ENCODE measurements at regions not wholly inside any gene's neighbourhood (a gene's known extent, or its start where the extent isn't known, plus 50 kb on each side); places are given as distances from the start of the nearest gene placed in this dataset.

DNA sequence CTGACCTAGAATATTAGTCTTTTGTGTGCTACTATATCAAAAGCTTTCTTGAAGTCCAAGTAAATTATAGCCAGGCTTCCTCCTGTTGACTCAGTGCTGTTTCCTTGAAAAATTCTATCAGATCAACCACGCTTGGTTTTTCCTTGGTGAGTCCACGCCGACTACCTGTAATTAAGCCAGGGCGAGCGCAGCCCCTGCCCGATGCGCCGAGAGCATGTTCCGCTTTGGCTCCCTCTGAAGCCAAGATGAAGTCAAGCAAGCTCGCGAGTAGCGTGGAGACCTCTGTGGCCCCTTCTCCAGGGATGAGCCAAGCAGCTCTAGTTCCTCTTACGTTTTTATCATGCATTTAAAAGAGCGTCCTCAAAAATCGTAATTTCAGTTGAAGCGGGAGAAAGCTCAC is 641.2 kb downstream of the CDH26 start:
- no peak for DNase-seq

DNA sequence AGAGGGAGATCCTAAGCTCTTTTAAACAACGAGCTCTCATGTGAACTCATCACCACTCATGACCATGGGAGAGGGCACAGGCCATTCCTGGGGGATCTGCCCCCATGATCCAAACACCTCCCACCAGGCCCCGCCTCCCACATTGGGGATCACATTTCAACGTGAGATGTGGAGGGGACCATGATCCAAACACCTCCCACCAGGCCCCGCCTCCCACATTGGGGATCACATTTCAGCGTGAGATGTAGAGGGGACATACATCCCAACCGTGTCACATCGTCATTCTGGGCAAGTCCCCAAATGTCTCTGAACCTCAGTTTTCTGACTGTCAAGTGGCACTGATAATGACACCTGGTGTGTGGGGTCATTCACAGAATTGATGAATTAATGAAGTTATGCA is 641.8 kb downstream of the CDH26 start:
- no peak for DNase-seq

DNA sequence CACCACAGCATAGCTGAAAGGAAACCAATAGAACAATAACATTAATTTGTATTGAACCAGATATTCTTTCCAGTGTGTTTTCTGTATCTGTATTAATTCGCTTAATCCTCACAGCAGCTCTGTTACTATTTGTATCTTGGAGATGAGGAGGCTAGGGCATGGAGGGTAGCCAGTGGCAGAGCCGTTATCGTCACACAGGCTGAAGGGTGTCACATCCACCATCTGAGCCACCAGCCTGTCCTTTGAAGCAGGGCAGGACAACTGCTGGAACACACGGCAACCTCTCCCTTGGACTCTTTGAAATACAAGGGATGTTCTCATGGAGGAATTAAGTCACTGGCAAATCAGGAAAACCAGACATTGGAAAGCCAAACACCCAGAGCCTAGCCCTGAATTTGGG is 628.0 kb upstream of the CDH4 start:
- DNase-seq: no peak

DNA sequence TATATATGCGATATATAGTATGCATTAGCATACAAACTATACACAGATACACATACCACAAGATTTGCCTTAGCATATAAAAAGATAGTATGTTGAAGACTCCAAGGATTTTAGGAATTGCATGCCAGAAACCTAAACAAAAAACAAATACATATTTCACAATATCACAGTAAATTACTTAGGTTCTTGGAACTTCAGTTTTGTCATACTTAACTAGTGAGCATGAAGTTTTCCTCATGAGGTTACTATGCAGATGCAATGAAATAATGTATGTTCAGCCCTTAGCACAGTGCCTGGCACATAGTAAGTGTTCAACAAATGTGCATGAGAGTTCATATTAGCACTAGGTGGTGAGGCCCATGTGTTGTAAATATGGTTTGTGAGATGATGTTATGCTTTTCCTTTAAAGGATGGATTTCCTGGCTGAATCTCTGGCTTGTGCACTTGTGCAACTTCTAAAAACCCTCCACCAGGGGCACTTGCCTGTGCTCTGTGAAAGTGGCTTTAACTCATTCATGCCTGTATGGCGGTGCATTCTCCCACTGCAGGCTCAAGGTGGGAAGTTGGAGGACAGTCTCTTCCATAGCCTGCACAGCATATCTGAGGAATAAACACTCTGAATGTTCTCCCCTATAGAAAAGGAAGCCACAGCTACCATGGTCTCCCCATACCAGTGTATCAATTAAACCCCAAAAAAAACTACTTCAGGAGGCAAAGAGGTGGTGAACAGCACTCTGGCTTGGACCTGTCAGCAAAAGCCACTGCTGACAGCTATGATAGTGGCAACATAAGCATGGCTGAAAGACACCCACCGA is 624.1 kb upstream of the CDH4 start:
- DNase-seq: no peak

DNA sequence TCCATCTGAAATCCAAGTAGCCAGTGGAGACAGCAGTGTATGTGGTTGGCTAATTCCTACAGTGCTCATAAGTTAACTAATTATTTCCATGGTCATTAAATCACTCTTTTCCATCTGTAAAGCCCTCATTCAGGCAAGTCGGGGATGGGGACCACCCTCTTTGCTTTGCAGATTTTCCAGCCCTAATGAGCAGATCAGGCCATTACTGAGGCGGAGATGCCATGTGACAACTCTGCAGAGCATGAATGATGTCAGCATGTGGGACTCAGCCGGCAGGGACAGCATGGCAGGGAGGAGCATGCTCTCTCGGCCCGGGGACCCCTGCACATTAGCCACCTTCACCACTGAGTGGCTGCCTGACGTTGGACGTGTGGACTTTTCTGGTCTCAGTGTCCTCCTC is 623.3 kb upstream of the CDH4 start:
- DNase-seq: no peak

DNA sequence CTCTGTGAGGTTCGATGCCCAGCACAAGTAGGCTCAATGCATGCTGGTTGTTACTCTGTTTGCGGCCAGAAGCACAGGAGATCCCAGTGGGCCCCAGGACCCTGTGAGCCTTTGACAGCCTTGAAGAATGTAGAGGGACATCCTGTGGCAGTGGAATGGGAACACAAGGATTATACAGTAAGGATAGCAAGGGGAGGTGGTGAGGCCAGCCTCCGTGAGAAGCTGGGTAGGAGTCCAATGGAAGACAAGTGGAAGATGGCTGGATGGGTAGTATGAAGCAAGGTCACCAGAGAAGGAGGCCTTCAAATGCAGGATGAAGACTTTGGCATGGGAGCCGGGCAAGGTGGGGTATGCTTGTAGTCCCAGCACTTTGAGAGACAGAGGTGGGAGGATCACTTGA is 622.9 kb upstream of the CDH4 start:
- no peak for DNase-seq

DNA sequence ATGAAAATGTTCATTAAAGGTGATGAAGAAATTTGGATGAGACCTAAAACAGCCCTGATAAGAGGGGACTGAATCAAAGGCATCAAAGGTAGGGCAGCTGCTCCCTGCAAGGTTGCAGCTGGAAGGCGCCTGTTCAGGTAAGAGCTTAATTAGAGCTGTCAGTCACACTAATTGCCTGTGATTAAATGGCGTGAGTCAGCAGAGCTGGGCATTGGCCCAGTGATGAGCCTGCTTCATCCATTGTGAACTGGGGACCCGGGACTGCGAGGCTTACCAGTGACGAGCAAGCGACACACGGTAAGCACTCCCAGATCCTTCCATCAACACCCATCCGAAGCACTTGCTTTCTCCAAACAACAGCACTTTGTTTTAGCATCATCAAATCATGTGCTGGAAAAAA is 621.5 kb upstream of the CDH4 start:
- no peak for DNase-seq

DNA sequence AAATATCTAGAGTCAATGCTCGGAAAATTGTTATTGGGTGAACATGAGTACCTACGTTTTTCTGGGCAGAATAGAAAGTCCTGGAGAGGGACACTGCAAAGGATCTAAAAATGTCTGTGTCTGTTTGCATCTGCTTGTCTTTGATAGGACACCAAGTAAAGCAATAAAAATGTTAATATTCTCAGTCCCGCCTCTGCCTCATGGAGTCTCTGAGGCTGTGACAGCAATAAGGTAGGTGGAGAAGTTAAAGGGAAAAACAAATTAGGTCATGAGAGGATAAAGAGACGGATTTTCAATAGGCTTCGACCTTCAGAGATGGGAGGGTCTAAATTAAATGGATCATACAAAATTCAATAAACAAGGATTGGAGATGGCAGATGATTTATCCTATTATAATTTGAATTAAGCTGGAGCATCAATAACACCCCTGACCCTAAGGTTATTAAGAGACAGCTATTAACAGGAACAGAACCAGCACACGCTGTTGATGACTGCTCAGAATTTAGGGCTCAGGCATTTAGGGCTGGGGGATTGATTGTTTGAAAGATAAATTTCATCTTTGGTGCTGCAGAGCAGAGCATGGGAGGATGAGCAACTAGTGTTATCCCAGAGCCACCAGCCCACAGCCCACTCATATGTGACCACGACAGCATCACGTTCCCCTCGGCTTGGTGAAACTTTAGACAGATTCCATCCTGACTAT is 620.3 kb upstream of the CDH4 start:
- DNase-seq: no peak

DNA sequence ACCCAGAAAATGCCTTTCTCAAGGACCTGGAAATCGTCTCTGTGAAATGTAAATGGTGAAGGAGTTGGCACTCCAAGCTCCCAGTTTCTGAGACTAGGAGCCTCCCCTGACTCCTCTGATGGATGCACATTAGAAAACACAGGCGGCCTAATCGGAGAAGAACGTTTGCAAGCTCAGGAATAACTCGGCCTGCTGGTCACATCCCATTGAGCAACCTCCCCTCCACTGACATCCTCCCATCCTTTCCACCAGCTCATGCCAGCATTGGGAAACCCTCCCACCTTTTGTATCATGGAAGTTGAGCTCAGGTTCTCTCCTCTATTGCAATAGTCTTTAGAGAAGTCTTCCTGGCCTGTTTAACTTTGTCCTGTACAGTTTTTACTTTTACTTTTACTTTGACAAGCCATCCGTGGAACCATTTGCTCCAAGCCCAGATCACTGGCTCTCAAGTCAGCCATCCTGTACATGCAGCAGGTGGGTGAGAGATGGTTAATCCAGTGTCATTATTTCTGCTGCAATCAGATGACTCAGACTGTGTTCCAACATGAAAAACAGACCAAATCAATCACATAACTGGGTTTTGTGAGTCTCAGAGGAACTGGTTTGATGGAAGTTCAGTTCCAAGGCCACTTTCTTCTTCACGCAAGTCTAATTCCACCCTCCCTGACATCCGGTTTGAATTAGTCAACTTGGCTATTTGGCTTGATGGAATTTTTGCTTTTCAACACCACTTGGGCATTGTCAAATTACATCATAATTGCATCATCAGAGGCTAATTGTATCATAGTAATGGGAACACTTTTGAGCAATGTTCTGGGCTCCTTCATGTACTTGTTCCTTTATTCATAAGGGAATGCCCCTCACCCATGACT is 619.4 kb upstream of the CDH4 start:
- no peak for DNase-seq

DNA sequence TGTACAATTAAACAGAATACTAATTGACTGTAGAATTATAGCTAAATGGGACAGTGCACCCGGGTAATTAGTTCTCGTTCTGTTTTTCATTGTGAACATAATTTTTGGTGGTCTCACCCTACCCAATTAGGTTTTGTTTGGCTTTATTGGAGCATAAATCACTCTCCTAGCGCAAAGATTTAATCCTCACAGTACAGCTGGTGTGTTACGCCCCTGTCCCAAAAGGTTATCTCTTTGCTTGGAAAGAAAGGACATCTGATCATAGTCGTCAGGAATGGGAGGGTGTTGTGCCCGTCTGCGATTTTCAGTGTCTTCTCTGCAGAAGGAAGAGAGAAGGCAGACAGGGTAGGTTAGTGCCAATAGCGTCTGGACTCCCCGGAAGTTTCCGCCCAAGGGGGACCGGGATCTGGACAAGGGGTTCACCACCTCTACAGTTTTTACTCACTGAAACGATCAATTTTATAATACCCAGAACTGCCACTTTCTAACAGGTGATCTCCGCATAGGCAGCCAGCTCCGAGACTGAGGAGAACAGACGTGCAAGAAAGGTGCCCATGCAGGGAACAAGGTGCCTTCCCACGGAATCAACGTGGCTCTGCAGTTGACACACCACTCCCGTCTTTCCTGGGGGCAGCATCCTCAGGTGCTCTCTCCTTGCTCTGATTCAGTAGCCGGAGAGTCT is 617.4 kb upstream of the CDH4 start:
- no peak for DNase-seq

DNA sequence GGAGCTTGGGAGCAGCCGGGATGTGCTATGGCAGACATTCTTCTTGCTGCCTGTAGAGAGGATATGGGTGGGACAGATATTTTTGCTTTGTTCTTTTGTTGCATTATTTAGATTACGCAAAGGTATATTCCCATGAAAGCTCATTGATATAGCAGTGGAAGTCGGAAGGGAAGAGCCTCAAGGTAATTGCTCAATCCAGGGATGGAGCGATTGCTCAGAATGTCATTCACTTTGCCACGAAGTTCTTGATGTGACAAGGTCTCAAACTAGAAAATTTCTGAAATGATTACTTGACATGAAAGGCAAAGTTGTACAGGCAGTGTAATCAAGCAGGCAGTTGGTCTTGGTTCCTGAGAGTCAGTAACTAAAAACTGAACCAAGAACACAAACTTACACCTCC is 615.6 kb upstream of the CDH4 start:
- no peak for DNase-seq

DNA sequence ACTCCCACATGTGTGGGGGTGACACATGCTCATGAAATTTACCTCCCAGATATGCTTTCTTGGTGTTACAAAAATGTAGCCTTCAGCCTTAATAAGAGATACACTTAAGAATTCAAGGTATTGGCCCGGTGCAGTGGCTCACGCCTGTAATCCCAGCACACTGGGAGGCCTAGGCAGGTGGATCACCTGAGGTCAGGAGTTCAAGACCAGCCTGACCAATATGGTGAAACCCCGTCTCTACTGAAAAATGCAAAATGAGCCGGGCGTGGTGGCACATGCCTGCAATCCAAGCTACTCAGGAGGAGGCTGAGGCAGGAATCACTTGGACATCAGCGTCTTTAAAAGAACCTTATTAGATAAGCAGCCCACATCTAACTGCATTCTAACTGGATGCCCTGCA is 614.3 kb upstream of the CDH4 start:
- no peak for DNase-seq

DNA sequence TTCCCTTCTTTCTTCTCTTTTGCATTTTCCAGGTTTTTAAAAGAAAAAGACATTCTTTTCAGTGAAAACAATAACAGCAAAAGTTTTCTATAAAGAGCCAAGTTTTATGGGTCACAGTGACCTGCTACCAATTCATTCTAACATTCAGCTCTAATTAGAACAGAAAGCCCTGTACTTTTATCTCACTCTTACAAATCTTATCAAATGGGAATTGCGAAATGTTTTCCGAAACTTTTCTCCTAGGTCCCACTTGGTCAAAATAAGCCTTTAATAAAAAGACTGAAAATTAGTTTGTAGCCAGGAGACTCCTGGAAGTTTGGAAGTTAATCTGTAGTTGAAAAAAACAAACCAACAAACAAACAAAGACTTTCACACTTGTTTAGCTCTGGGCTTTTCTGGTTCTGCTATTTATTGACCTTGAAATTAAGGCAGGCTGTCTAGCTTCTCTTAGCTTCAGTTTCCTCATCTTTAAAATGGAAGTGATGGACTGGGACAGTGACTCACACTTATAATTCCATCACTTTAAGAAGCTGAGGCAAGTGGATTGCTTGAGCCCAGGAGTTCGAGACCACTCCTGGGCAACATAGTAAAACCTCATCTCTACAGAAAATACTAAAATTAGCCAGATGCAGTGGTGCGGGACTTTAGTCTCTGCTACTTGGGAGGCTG is 613.5 kb upstream of the CDH4 start:
- DNase-seq: no peak

DNA sequence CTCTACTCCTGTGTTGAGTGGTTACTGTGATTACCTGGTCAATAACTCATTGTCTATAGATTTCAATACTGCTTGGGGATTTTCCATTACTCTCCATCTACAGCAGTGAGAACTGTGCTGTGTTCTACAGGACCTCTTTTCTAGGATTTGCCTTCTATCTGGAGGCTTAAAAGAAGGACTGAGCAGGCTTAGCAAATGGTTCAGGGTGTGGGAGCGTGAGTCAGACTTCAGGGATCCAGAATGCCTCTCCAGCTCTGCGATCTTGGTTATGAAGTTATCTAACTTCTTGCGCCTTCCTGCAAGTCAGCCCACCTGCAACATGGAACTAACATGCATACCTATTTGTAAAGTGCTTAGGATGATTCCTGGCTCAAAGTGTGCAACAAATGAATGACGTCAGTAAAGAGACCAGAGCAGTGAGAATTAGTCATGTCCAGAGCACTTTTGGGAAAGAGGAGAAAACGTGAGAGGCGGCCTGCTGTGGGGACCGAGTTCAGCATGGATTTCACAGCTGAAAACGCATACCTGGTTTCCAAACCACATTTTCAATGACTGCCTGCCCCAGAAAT is 610.1 kb upstream of the CDH4 start:
- DNase-seq: no peak

DNA sequence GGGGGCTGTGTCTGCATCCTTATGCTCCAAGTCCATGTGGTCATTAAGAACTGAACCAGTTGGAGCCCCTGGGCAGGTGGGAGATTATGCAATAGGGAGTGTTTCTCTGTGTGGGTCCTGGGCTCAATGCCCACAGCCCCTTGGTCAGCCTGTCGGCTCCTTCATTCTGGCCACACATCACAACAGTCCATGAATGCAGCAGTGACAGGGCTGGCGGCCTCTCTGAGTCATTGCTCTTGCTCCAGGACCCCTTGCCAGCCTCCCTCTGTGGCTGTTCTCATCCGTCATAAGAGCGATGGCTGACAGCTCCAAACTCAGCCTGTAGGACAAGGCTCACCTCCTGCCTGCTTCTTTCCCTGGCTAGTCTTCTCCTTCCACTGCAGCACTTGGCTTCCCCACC is 609.5 kb upstream of the CDH4 start:
- DNase-seq: no peak

DNA sequence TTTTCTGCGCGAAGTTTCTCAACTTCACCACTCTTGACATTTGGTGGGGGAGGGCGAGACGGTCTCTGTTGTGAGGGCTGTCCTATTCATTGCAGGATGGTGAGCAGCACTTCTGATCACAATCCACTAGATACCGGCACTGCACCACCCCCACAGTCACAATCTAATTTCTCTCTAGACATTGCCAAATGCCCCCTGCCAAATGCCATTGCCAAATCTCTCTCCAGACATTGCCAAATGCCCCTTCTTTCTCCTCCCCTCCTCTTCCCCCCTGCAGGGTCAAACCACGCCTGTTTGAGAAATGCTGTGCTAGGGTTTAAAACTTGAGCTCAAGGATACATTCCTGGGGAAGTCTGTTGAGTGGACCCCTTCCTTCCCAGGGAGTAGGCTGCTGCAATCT is 603.5 kb upstream of the CDH4 start:
- DNase-seq: no peak

DNA sequence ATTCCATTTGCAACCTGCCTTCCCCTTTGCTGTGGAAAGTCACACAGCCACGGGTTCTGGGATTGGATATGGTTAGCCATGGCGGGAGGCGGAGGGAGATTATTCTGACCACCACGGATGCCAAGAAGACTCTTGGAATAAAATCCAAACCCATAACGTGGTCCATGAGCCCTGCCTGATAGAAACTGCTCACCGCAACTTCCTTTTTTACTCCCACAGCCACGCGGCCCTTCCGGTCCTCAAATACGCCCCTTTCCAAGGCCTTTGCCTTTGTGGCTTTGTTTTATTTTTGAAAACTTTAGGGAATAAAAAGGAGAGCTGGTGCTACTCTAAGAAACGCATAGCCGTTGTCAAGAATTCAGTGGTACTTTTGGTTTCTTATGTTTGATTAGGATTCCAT is 602.5 kb upstream of the CDH4 start:
- no peak for DNase-seq

DNA sequence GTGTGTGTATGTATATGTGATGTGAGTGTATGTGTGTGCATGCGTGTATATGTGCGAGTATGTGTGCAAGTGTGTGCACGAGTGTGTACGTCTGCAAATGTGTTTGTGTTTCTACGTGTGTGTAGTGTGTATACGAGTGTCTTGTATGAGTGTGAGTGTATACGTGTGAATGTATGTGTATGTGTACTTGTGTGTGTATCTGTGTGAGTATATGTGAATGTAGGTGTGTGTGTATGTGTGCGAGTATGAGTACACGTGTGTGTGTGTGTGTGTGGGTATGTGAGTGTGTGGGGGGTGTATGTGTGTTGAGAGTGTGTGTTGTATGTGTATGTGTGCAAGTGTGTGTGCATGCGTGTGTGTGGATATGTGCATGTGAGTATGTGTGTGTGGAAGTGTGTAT is 602.0 kb upstream of the CDH4 start:
- DNase-seq: no peak

DNA sequence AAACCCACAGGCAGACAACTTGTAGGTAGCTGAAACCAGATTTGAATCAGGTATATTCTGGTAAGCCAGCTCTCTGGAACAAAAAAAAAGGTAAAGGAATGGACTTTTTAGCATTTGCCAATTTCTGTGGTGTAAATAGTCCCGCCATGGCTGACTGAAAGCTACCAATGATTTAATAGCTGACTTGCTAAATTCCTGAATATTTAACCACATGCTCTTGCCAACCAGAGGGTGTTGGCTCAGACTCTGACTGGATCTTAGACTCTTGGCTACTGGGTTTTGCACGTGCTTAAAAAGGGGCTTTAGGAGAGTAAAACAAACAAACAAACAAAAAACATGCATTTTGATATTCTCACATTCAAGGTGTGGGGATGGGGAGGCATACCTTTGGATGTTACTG is 600.0 kb upstream of the CDH4 start:
- DNase-seq: no peak

DNA sequence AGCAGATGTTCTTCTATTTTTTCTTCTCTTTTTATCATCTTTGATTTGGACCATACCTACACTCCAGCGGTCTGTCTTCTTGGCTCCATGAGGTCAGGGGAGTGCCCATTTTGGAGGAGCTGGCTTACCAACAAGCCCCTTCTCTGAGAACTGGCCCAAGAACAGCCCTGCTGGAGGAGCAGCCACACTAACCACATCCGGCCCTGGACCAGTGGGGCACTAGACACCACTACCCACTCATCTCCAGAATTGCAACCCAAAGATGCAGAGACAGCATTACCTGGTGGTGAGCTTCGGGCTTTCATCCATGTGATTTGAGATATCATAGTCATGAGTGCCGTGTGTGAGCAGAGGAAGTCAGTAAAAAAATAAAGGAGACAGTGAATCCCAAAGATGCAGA is 599.4 kb upstream of the CDH4 start:
- no peak for DNase-seq

DNA sequence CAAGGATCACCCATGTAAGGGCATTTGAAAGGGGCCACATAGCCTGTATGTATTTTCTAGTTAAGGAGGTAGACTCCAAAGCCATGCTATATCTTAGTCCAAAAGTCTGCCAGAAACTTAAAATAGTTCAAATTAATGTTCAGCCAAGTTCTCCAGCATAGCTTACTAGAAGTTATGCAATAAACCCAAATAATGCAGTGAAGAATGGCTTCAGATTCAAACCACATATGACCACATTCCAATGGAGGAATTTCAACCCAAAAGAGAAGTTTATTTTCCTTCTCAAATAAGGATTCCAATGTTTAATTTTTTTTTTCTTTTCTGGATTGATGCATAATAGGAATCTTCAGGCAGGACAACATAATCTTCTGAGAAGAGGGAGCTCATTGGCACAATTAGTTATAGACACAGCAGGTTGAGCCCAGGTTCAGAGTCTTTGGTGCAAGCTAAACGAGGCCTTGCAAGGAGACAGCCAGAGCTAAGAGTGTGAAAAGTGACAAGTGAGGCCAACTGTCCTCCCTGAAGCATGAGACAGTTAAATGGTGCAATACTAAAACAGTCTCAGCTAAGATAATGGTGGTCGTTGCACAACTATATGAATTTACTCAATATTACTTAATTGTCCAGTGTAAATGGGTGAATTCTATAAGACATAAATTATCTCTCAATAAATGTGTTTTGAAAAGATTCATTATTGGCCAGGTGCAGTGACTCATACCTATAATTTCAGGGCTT is 598.8 kb upstream of the CDH4 start:
- DNase-seq: no peak

DNA sequence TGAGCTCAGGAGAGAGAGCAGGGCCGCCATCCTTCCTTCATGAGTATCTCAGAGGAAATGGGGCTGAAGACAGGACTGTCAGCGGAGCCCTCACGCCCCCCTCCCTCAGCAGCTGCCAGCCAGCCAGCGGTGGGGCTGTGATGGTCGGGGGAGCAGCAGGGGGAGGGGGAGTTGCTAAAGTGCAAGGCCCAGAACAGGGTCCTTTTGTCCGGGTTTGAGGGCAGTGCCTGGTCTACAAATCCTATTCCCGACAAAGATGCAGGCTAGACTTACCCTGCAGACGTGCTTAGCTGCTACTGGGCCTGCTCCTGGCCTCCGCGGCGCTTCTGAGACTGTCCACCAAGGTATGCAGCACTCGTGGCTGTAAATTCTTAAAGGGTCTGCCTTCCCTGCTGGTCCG is 593.4 kb upstream of the CDH4 start:
- DNase-seq: no peak
